Glutamatergic neuron (in vitro differentiated cells): ENCODE measurements at regions not wholly inside any gene's neighbourhood (a gene's known extent, or its start where the extent isn't known, plus 50 kb on each side); places are given as distances from the start of the nearest gene placed in this dataset.

ENCODE experiments used
- DNase-seq: peaks from one replicate; pipeline ENCODE4 v3.0.0; 2022
- H3K27ac Mint-ChIP-seq: one replicate; pipeline ENCODE4 v1.8.0; 2020; ENCODE audit warnings: mild to moderate bottlenecking, mixed read lengths, inconsistent platforms; ENCODE audit not compliant: unreplicated experiment
- H3K27me3 Mint-ChIP-seq: one replicate; pipeline ENCODE4 v1.8.0; 2020; ENCODE audit warnings: mild to moderate bottlenecking, moderate library complexity, mixed read lengths, inconsistent platforms; ENCODE audit not compliant: unreplicated experiment
- H3K36me3 Mint-ChIP-seq: one replicate; pipeline ENCODE4 v1.8.0; 2020; ENCODE audit warnings: mild to moderate bottlenecking, mixed read lengths, inconsistent platforms; ENCODE audit not compliant: unreplicated experiment
- H3K4me1 Mint-ChIP-seq: one replicate; pipeline ENCODE4 v1.8.0; 2020; ENCODE audit warnings: mild to moderate bottlenecking, low read depth, mixed read lengths, inconsistent platforms; ENCODE audit not compliant: unreplicated experiment
- H3K4me3 Mint-ChIP-seq: one replicate; pipeline ENCODE4 v1.8.0; 2020; ENCODE audit warnings: mild to moderate bottlenecking, mixed read lengths, inconsistent platforms; ENCODE audit not compliant: unreplicated experiment
- H3K9me3 Mint-ChIP-seq: one replicate; pipeline ENCODE4 v1.8.0; 2020; ENCODE audit warnings: mild to moderate bottlenecking, moderate library complexity, mixed read lengths, inconsistent platforms; ENCODE audit not compliant: unreplicated experiment
- TF ChIP-seq, protein P1 (sequence below): fragments of 200-600 bp; sonication (generic); IDR thresholded peaks from one replicate; pipeline ENCODE4 v1.5.0; 2021; ENCODE audit not compliant: partially characterized antibody, unreplicated experiment

DNA sequence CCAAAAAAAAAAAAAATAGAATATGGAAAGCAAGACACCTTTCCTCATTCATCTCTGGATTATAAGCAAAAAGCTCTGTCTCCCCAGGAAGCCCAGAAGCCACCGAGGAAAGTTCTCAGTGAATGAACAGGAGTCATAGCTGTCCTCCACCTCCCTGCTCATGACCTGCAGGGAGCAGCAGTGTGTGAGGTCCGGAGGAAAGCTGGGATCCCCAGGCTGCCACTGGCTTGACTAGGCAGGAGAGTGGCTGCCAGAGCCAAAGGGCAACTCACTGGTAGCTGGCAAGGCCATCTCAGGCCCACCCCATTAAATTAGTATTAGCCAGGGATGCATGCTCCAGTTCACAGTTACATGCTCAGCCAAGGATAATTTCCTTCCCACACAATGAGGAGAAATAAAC lies 191.6 kb upstream of the STT3B start:
- no peak for DNase-seq
- H3K9me3 Mint-ChIP-seq: no peaks in the 10 kb centered on the region

DNA sequence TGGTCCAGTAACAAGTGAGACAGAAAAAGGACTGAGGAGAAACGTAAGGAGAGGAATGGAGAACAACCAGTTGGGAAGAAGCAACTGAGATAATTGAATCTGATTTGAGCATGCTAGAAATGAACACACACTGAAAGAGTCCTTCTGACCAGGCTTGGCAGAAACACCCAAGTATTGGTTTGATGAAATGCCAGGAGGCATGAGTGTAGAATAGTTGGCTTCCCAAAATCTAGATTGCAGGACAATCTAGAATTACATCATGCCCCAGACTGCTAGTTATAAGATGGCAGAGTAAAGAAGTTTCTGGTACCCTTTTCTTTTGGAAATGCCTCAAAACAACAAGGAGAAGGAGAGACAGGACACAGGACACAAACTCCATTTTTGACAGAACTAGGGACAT lies 189.7 kb upstream of the STT3B start:
- Mint-ChIP-seq H3K9me3 (no peaks in the 10 kb centered on the region), H3K4me1 (no peaks in the 10 kb centered on the region), H3K27me3 (peaks cover 3% of the 10 kb centered on the region), H3K27ac (no peak overlapping the region), H3K4me3 (no peak overlapping the region), H3K36me3 (peaks cover 12% of the 10 kb centered on the region)
- TF ChIP-seq, protein P1, sequence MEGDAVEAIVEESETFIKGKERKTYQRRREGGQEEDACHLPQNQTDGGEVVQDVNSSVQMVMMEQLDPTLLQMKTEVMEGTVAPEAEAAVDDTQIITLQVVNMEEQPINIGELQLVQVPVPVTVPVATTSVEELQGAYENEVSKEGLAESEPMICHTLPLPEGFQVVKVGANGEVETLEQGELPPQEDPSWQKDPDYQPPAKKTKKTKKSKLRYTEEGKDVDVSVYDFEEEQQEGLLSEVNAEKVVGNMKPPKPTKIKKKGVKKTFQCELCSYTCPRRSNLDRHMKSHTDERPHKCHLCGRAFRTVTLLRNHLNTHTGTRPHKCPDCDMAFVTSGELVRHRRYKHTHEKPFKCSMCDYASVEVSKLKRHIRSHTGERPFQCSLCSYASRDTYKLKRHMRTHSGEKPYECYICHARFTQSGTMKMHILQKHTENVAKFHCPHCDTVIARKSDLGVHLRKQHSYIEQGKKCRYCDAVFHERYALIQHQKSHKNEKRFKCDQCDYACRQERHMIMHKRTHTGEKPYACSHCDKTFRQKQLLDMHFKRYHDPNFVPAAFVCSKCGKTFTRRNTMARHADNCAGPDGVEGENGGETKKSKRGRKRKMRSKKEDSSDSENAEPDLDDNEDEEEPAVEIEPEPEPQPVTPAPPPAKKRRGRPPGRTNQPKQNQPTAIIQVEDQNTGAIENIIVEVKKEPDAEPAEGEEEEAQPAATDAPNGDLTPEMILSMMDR: no peak
- DNase-seq: no peak

More for the DNA sequence above, 191.6 kb upstream of the STT3B start:
- no peaks in the 10 kb centered on the region for H3K4me1 Mint-ChIP-seq
- peaks cover 3% of the 10 kb centered on the region for H3K27me3 Mint-ChIP-seq
- no peak overlapping the region for H3K27ac Mint-ChIP-seq
- peaks cover 12% of the 10 kb centered on the region for H3K36me3 Mint-ChIP-seq
- no peak overlapping the region for H3K4me3 Mint-ChIP-seq
- TF ChIP-seq, protein P1: no peak

DNA sequence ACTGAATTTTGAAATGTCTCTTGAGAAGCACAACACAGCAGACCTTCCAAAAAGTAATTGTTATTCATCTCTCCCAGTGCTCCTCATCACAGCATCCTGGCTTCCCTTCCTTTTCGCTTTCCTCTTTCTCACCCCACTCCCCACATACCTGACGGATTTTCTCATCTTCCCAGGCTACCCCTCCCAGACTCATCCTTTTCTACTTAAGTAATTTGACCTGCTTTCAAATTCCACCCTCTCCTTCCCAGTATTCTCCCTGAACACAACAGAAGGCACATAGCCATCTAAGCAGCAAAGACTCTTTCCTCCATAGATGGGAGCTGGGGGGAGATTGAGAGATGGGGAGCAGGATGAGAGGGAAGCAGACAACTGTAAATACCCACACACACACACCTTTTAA lies 187.1 kb upstream of the STT3B start:
- Mint-ChIP-seq H3K9me3 (no peaks in the 10 kb centered on the region), H3K4me1 (no peaks in the 10 kb centered on the region), H3K27me3 (peaks cover 3% of the 10 kb centered on the region), H3K27ac (no peak overlapping the region), H3K36me3 (peaks cover 12% of the 10 kb centered on the region), H3K4me3 (no peak overlapping the region)
- TF ChIP-seq, protein P1: no peak
- no peak for DNase-seq

DNA sequence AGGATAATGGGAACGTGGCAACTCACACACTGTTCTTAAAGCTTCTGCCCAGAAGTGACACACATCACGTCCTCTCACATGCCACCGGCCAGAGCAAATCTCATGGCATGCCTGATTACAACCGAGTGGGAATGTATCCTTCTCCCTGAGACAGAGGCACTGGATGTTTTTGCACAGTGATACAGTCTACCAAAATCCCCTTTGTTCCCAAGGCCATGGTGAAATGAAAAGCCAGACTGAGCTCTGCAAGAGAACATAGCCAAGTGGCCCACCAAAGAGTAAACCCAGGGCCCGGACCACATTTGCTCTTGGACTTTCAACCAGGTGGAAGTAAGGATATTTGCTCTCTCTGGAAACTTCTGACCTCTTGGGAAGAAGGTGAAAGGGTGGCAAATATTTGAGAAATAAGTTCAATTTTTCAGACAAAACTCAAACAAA lies 186.2 kb upstream of the STT3B start:
- TF ChIP-seq, protein P1: no peak
- no peaks in the 10 kb centered on the region for H3K4me1 Mint-ChIP-seq
- DNase-seq: no peak
- H3K36me3 Mint-ChIP-seq: peaks cover 12% of the 10 kb centered on the region
- no peak overlapping the region for H3K27ac Mint-ChIP-seq
- peaks cover 3% of the 10 kb centered on the region for H3K27me3 Mint-ChIP-seq
- H3K9me3 Mint-ChIP-seq: no peaks in the 10 kb centered on the region
- no peak overlapping the region for H3K4me3 Mint-ChIP-seq

DNA sequence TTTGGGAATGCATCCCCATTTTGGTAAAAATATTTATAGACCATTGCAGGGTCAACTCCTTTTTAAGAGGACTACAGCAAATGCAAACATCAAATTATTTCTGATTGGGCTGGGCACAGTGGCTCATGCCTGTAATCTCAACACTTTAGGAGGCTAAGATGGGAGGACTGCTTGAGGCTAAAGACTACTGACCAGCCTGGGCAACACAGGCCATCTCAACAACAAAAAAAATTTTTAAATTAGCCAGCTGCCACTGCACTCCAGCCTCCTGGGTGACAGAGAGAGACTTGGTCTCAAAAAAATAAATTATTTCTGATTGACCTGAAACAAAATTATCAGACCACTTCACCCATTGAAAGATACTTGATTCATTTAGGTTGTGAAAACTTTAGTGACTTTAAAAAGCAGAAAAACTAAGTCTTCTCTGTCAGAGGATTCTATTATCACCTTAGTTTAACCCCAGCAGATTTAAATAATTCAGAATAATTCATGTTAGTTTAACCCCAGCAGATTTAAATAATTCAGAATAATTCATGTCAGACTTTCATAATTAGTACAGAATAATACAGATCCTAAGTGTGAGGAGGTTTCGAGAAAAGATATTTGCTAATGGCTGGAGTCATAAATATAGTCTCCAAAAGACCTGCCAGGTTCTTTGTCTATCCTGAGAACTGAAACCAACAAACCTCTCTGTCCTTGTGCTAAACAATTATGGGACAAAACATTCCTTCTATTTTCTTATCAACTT lies 183.6 kb upstream of the STT3B start:
- Mint-ChIP-seq H3K4me3 (no peak overlapping the region), H3K27ac (no peak overlapping the region), H3K27me3 (no peaks in the 10 kb centered on the region), H3K4me1 (no peaks in the 10 kb centered on the region), H3K9me3 (no peaks in the 10 kb centered on the region), H3K36me3 (peaks cover 4% of the 10 kb centered on the region)
- DNase-seq: no peak
- TF ChIP-seq, protein P1: no peak
